ENCODE measurements at regions not wholly inside any gene's neighbourhood (a gene's known extent, or its start where the extent isn't known, plus 50 kb on each side); places are given as distances from the start of the nearest gene placed in this dataset.
"Not testable (repeated sequence)": the region's sequence is repeated elsewhere in the genome, so short reads cannot be mapped to it uniquely, and the experiment has no call there.

GRCh38 chr16:5216441-5217080, 119.0 kb upstream of the EEF2KMT start:
- no peak for DNase-seq (ENCODE audit: low read depth, low spot score)
- no peak overlapping the region for H3K27ac ChIP-seq

GRCh38 chr16:5215901-5216300, 118.3 kb upstream of the EEF2KMT start:
- no peak overlapping the region for H3K27ac ChIP-seq
- no peak for DNase-seq (ENCODE audit: low read depth, low spot score)

GRCh38 chr16:5214466-5214865, 116.9 kb upstream of the EEF2KMT start:
- DNase-seq (ENCODE audit: low read depth, low spot score), result no peak
- no peak overlapping the region for H3K27ac ChIP-seq

- H3K27ac ChIP-seq; DNase-seq (ENCODE audit: low read depth, low spot score): not testable (repeated sequence)
These were observed 114.9 kb upstream of the EEF2KMT start for GRCh38 chr16:5212501-5212900.

GRCh38 chr16:5207862-5208498, 110.4 kb upstream of the EEF2KMT start:
- not testable (repeated sequence) for DNase-seq (ENCODE audit: low read depth, low spot score); H3K27ac ChIP-seq

GRCh38 chr16:5207001-5207523, 109.5 kb upstream of the EEF2KMT start:
- no peak for DNase-seq (ENCODE audit: low read depth, low spot score)
- H3K27ac ChIP-seq, result no peak overlapping the region

- no peak overlapping the region for H3K27ac ChIP-seq
- no peak for DNase-seq (ENCODE audit: low read depth, low spot score)
These were observed 108.9 kb upstream of the EEF2KMT start for GRCh38 chr16:5206331-5206990.

- no peak for DNase-seq (ENCODE audit: low read depth, low spot score)
- no peak overlapping the region for H3K27ac ChIP-seq
These were observed 107.9 kb upstream of the EEF2KMT start for GRCh38 chr16:5205361-5206040.

GRCh38 chr16:5203675-5204074, 106.1 kb upstream of the EEF2KMT start:
- not testable (repeated sequence) for H3K27ac ChIP-seq; DNase-seq (ENCODE audit: low read depth, low spot score)

GRCh38 chr16:5200123-5200522, 102.5 kb upstream of the EEF2KMT start:
- DNase-seq (ENCODE audit: low read depth, low spot score), result no peak
- H3K27ac ChIP-seq, result no peak overlapping the region

GRCh38 chr16:5196204-5196603, 98.6 kb upstream of the EEF2KMT start:
- no peak for DNase-seq (ENCODE audit: low read depth, low spot score)
- H3K27ac ChIP-seq, result no peak overlapping the region

GRCh38 chr16:5193861-5194260, 96.3 kb upstream of the EEF2KMT start:
- DNase-seq (ENCODE audit: low read depth, low spot score), result no peak
- H3K27ac ChIP-seq, result no peak overlapping the region

GRCh38 chr16:5188989-5189352, 91.4 kb upstream of the EEF2KMT start:
- DNase-seq (ENCODE audit: low read depth, low spot score), result no peak
- no peak overlapping the region for H3K27ac ChIP-seq

GRCh38 chr16:5188318-5188988, 90.9 kb upstream of the EEF2KMT start:
- no peak overlapping the region for H3K27ac ChIP-seq
- no peak for DNase-seq (ENCODE audit: low read depth, low spot score)

- DNase-seq (ENCODE audit: low read depth, low spot score), result no peak
- H3K27ac ChIP-seq, result no peak overlapping the region
These were observed 89.9 kb upstream of the EEF2KMT start for GRCh38 chr16:5187402-5187952.

- no peak for DNase-seq (ENCODE audit: low read depth, low spot score)
- H3K27ac ChIP-seq, result no peak overlapping the region
These were observed 88.8 kb upstream of the EEF2KMT start for GRCh38 chr16:5186381-5186903.

GRCh38 chr16:5176505-5176904, 78.9 kb upstream of the EEF2KMT start:
- no peak overlapping the region for H3K27ac ChIP-seq
- no peak for DNase-seq (ENCODE audit: low read depth, low spot score)

GRCh38 chr16:5175266-5175665, 77.7 kb upstream of the EEF2KMT start:
- no peak overlapping the region for H3K27ac ChIP-seq
- DNase-seq (ENCODE audit: low read depth, low spot score), result no peak

GRCh38 chr16:5166486-5166885, 68.9 kb upstream of the EEF2KMT start:
- no peak overlapping the region for H3K27ac ChIP-seq
- DNase-seq (ENCODE audit: low read depth, low spot score), result no peak

- H3K27ac ChIP-seq; DNase-seq (ENCODE audit: low read depth, low spot score): not testable (repeated sequence)
These were observed 67.8 kb upstream of the EEF2KMT start for GRCh38 chr16:5165429-5165828.
